GM19468 (cell line): ENCODE measurements at regions not wholly inside any gene's neighbourhood (a gene's known extent, or its start where the extent isn't known, plus 50 kb on each side); places are given as distances from the start of the nearest gene placed in this dataset.
A peak's percentile ranks its signal among the peaks of the same experiment; 100 is the strongest.

Experiments used
- ATAC-seq: cut with Tn5 transposase; IDR thresholded peaks from one replicate; pipeline ENCODE4 v1.9.1; 2021; ENCODE audit warnings: mild to moderate bottlenecking, moderate library complexity, moderate number of reproducible peaks; ENCODE audit not compliant: unreplicated experiment; ENCODE audit errors: extremely low read depth

- ATAC-seq = no peak
Measured at GRCh38 chr6:166777096-166777630, 150.1 kb upstream of the RPS6KA2 start.

DNA sequence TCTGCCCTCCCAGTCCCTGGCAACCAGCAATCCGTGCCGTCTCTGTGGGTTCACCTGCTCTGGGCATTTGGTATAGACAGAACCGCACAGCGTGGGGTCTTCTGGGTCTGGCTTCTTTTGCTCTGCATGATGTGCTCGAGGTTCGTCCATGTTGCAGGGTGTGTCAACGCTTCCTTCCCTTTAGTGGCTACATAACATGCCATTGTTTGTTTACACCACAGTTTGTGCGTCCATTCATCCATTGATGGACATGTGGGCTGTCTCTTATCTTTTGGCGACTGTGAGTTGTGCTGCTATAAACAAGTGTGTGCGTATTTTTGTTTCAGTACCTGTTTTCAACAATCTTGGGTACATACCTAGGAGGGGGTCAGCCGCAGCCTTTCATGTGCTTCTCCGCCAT, 149.5 kb upstream of the RPS6KA2 start:
- no peak for ATAC-seq

DNA sequence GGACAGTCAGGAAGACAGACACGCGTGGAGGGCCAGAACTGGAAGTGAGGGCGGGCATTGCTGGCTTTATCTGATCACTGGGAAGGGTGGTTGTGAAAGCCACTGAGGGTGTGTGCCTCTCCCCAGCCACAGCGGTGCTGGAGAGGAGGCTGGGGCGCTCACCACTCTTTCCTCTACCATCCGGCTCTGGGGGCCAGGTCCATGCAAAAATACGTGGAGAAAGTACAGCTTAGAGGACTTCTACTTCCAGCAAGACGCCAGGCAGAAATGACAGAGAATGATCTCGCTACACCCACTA, 148.8 kb upstream of the RPS6KA2 start:
- ATAC-seq = no peak

DNA sequence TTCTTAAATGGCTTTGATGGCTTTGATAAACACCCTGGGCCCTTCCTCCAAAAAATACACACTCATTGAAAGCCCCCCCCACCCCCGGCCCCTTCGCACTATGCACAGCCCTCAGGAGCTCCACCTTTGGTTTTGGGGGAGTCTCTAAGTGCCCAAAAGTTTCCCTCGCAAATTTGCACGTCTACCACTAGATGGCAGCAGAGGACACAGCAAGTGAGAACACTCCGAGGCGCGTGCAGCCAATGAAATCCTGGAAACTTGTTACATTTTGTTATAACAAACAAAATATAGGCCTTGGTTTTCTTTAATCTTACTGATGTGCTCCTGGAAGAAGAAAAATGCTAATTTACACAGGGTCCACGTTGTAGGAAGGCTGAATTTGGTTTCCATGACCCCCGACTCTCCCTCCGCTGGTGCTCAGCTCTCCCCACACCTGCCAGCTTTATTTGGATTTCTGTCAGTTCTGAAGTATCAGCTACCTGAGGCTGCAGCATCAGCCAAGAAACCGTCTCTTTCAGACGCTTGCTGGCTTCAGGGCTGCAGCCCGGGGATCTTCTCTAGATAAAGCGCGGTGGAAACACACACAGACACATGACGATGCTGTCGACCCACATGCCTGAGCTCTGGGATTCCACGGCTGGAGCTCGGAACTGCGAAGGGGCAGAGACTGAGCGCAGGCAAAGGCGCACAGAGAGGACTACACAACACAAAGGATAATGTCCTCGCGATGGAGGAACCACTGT, 148.3 kb upstream of the RPS6KA2 start:
- ATAC-seq = peak; percentile 63

DNA sequence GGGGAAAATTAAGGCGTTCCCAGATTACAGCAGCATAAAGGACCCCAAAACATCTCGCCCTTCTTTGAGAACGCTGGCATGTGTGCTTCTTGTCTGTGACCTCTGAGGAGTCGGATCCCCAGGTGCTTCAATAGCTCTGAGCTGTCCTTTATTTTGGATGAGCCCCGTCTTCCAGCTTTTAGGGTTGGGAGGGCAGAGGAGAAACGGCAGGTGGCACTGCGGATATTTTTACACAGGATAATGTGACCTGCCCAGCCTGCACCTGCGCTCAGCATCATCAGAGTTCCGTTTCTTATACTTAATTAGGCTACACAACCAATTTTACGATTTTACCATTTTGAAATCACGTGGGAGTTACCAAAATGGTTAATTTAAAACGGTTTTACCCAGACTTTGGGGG, 147.7 kb upstream of the RPS6KA2 start:
- no peak for ATAC-seq

GRCh38 chr6:166774292-166774691, 147.2 kb upstream of the RPS6KA2 start:
- ATAC-seq = no peak

GRCh38 chr6:166772518-166772917, 145.5 kb upstream of the RPS6KA2 start:
- ATAC-seq = no peak

GRCh38 chr6:166771701-166772100, 144.7 kb upstream of the RPS6KA2 start:
- ATAC-seq = no peak

DNA sequence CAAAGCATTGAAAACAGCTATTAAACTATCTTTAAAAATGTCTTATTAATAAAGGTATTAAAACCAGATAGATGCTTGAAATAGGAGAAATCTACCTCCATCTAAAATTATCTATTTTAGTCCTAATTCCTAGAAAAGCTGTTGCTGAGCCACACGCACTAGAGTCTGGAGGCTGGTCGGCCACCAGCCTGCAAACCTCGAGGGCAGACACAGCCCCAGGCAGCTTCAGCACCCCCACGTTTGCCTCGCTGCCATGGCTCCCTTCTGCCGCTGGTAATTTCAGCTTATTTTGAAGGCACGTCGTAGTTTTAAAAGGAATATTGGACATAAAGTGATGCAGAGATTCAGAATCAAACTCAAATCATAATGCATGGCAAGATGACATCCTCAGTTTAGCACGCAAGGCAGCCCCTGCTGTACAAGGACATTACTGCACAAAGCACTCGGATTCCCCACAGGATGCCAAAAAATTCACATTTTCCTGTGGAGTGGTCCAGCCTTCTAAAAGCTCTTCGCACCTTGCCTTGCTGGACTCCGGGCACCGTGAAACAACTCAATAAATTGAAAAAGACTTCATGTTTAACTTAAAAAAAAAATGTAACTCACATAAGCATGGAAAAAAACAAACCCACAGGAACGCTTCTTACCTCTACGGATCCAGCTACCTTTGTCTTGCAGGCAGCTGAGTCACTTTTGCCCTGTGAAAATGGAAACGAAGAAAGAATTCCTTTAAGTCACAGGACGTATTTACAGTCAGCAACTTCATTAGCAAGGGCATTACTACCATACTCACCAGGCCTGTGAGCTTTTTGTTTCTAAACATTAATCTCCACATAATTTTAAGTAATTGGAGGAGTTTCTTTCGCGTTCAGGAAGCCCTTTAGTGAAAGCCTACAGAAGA, 143.4 kb upstream of the RPS6KA2 start:
- no peak for ATAC-seq

- no peak for ATAC-seq
Measured at GRCh38 chr6:166769648-166770047, 142.6 kb upstream of the RPS6KA2 start.

DNA sequence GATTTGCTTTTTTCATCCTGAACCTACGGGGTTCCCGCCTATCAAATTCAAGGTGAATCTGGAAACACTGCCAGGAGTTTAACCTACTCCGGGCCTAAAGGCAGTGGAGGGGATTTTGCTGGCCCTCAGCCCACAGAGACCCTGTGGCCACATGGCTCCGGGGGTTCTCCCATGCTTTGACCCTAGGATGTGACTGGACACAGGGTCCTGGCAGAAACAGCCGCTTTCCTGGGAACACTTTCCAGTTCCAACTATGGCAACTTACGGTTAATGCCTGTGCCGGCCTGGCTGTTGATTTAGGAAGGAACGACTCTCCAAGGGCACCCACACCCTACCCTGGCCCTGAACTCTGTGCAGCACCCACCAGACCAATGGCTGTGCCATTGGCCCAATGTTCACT, 141.7 kb upstream of the RPS6KA2 start:
- ATAC-seq = no peak

DNA sequence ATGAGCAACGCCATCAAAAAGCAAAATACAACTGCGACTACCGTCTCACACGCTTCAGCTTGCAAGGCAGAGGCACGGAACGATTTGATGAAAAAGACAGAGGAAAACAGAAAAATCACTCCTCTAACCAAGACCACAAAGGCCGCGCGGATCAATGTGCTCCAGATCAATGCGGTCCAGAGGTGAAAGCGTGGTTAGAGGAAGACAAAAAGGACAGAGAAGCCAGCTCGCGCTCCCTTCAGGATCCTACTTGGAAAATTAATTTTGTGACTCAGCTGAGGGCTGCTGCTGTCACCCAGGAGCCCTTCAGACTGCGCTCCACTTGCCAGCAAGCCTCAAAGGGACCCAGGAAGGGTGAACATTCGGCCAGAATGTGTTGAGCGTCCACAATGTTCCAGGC, 140.2 kb upstream of the RPS6KA2 start:
- ATAC-seq = no peak

DNA sequence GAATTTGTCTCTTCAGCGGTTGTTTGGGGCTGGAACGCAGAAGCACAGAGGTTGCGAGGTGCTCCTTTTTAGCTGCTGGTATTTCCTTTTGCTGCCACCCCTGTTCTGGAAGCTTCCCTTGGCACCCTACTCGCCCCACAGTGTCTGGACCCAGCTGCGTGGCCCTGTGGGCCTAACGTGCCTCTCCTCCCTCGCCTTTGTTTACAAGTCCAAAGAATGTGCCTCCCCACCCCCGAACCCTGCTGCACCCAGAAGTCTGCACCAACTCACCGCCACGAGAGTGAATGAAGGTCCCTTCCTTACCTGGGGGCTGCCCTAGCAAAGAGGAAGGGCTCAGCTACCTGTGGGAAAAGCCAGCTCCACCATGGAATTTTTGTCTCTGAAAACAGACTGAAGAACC, 139.7 kb upstream of the RPS6KA2 start:
- ATAC-seq = no peak

DNA sequence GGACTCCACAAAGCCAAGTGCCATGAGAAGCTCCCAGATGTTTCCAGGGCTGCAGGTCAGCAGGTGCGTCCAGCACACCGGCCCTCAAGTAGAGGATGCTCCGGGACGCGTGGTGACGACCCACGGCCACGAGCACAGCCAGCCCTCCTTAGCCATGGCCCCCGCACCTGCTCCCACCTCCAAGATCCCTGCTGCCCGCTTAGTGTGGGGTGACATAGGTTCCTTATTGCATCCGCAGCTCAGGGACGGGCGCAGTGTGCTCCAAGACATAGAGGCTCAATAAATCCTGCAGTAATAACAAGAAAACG, 138.1 kb upstream of the RPS6KA2 start:
- no peak for ATAC-seq

GRCh38 chr6:166764473-166765233, 137.6 kb upstream of the RPS6KA2 start:
- no peak for ATAC-seq

DNA sequence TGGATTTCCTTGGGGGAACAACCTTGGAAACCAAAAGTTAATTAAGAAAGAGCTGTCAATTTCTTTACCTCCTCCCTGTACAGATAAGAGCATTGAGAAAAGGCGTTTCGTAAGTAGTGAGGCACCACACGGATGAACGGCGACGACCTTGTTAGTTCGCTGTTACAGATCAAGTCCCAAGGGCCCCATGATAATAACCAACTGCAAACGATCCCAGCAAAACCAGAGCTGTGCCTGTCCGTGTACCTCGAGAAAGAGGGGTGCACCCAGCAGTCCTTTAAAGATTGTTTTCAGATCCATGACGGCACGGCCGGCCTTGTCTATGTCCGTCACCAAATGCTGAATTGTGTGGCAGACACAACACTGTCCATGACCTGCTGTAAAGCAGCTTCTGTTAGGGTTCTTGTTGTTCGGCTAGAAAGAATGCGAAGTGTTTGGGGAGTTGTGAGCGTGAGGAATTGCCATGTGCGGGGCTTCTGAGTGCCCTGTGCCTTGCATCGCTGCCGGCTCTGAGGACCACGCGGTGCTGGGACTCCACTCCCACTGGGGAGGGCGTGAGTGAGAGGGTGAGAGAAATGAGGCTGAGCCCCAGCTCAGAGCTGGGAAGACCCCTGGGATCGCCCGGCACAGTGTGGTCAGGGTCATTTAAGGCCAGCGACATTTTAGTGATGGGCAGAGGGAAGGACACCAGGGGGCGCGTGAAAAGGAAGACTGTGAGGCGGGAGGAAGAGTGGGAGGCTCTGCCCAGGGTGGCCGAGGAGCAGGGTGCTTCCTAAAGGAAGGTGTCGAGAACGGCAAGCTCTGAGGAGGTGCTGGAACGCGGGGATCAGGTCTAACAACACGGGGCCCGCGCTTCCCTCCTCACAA, 136.8 kb upstream of the RPS6KA2 start:
- ATAC-seq = no peak

DNA sequence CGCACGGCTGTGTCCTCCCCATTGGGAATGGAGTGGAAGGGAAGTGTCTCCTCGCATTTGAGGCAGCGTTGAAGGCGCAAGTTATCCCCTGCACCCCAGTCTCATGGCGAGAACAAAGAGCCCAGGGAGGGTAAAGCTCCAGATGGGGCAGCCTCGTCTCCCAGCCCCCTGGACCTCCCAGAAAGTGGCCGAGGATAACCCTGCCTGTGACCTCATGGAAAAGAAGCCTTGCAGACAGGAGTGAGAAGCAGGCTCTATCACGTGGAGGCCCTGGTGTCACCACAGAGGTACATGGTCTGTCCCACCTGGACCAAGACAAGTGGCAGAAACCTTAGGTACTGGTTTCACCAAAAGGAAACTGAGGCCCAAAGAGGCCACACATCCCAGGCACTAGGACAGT, 134.8 kb upstream of the RPS6KA2 start:
- no peak for ATAC-seq

DNA sequence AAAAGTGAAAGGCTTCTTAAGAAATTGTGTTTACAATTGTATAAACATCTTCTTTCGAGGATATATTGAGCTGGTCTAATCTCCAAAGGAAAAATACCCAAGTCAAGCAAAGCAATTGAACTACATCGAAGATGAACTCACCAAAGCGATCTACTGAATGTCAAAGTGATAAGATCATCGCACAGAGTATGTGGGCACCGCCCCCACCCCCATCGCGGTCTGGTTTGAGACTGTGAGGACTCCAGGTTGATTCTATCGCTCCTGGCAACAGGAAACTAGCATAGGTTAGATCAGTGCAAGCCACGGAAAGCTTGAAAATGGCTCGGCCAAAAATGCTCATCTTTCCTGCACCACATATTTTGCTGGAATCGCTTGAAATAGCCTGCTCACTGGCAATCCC, 133.2 kb upstream of the RPS6KA2 start:
- ATAC-seq = no peak

GRCh38 chr6:166758136-166758704, 131.2 kb upstream of the RPS6KA2 start:
- no peak for ATAC-seq
